Uterus (tissue), 3 donors: ENCODE measurements at regions not wholly inside any gene's neighbourhood (a gene's known extent, or its start where the extent isn't known, plus 50 kb on each side); places are given as distances from the start of the nearest gene placed in this dataset.

Source experiments
- DNase-seq, 2 donors: peaks; one replicate each; pipeline ENCODE4 v3.0.0-alpha.2; 2019 to 2020
- H3K27ac ChIP-seq, 2 donors: fragments of 200-600 bp; sonication (generic); 1 replicate in 1 of 2; 2 replicates in 1 of 2; pipeline ENCODE4 v1.5.1; 2016 to 2018
- H3K27me3 ChIP-seq, 2 donors: fragments of 200-600 bp; sonication (generic); one replicate each; pipeline ENCODE4 v1.5.1; 2018 to 2019; ENCODE audit warnings: control low read depth in 1 of 2
- H3K36me3 ChIP-seq, 2 donors: fragments of 200-600 bp; sonication (generic); one replicate each; pipeline ENCODE4 v1.5.1; 2019; ENCODE audit warnings: control low read depth in 1 of 2
- H3K4me1 ChIP-seq, 2 donors: fragments of 200-600 bp; sonication (generic); one replicate each; pipeline ENCODE4 v1.5.1; 2018 to 2019; ENCODE audit warnings: control low read depth in 1 of 2
- H3K4me3 ChIP-seq, 2 donors: fragments of 200-600 bp; sonication (generic); 1 replicate in 1 of 2; 2 replicates in 1 of 2; pipeline ENCODE4 v1.5.1; 2018 to 2019; ENCODE audit warnings: mild to moderate bottlenecking in 1 of 2
- H3K9me3 ChIP-seq, 2 donors: fragments of 200-600 bp; sonication (generic); one replicate each; pipeline ENCODE4 v1.5.1; 2019; ENCODE audit warnings: control low read depth in 1 of 2
- CTCF ChIP-seq, 4 experiments: fragments of 200-600 bp in 2 of 4; fragments of 450-650 bp in 2 of 4; sonication (generic) in 2 of 4; IDR thresholded peaks; one replicate each; pipeline ENCODE4 v1.5.1; 2016 to 2019; ENCODE audit warnings: antibody characterized with exemption in 4 of 4, mild to moderate bottlenecking in 2 of 4, moderate library complexity in 1 of 4
- POLR2A ChIP-seq, 2 donors: fragments of 450-650 bp; IDR thresholded peaks; one replicate each; pipeline ENCODE4 v1.6.1; 2016; ENCODE audit warnings: antibody characterized with exemption in 2 of 2, mild to moderate bottlenecking in 1 of 2, moderate library complexity in 1 of 2
- intact Hi-C: fragments of 100-400 bp; cut with DNase I; formaldehyde crosslinking; loops from one replicate; pipeline ENCODE4 v1.15.1; 2023; ENCODE audit warnings: low total_unique reads
- donor health status: DM: yes; HTN: yes; CAD: no.

- no peak overlapping the region for H3K27ac ChIP-seq
- H3K36me3 ChIP-seq: no peaks in the 10 kb centered on the region
- intact Hi-C loops: no loop called here
- H3K4me1 ChIP-seq: no peaks in the 10 kb centered on the region
- no peak overlapping the region for H3K4me3 ChIP-seq
- no peaks in the 10 kb centered on the region for H3K9me3 ChIP-seq
- TF ChIP-seq CTCF (IDR thresholded peaks at IDR 0.05) (no peak), POLR2A (IDR thresholded peaks at IDR 0.05) (no peak)
- H3K27me3 ChIP-seq: no peaks in the 10 kb centered on the region
- no peak for DNase-seq
These were observed 111.3 kb downstream of the SALL1 start for GRCh38 chr16:51039638-51040331.

GRCh38 chr16:51035711-51036110, 115.4 kb downstream of the SALL1 start:
- Histone ChIP-seq H3K27me3 (no peaks in the 10 kb centered on the region), H3K4me3 (no peak overlapping the region), H3K4me1 (no peaks in the 10 kb centered on the region), H3K9me3 (no peaks in the 10 kb centered on the region), H3K27ac (no peak overlapping the region), H3K36me3 (no peaks in the 10 kb centered on the region)
- TF ChIP-seq POLR2A (IDR thresholded peaks at IDR 0.05) (no peak), CTCF (IDR thresholded peaks at IDR 0.05) (no peak)
- no peak for DNase-seq
- intact Hi-C loops: no loop called here

DNA sequence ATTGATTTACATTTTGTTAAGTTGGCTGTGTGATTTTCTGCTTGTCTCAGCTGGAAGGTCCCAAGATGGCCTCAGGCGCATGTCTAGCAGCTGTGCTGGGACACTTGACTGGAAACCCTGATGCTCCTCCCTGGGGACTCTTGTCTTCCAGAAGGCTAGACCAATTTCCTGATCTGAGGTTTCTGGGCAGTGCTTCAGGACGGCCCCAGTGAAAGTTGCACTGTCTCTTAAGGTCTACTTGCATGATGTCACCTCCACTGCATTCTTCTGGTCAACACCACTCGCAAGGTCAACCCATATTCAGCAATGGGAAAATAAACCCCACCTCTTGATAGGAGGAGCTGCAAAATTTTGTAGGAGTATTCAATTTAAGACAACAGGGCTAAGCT, 116.0 kb downstream of the SALL1 start:
- H3K27me3 ChIP-seq: no peaks in the 10 kb centered on the region
- intact Hi-C loops: no loop called here
- H3K27ac ChIP-seq: no peak overlapping the region
- H3K4me3 ChIP-seq: no peak overlapping the region
- no peak for DNase-seq
- TF ChIP-seq POLR2A (IDR thresholded peaks at IDR 0.05): no peak
- H3K9me3 ChIP-seq: no peaks in the 10 kb centered on the region
- no peaks in the 10 kb centered on the region for H3K36me3 ChIP-seq
- H3K4me1 ChIP-seq: no peaks in the 10 kb centered on the region

DNA sequence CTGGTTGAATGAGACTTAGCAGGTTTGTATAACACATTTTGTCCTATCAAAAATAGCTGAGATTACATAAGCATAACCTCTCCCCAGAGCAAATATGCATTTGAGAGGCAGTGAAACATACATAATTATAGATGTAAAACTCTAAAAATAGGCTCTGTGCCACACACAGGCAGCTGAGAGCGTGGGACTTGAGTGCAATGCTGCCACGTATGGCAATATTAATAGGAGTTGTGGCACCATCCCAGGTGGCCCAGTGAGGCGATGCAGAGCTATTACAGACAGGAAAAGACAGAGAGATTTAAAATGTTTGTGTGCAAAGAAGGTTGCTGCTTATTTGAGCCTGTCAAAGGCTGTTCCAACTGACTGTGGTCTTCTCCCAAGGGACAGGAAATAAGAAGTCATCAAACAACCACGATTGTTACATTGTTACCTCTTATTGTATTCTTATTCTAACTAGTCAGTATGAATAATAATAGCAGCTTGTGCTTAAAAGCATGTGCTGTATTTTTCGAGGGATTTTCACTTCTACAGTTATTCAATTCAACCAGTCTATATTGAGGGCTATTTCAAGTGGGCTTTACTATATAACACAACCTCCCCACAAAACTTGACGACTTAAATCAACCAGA, 116.5 kb downstream of the SALL1 start:
- Histone ChIP-seq H3K27ac (no peak overlapping the region), H3K36me3 (no peaks in the 10 kb centered on the region), H3K27me3 (no peaks in the 10 kb centered on the region), H3K4me3 (no peak overlapping the region), H3K4me1 (no peaks in the 10 kb centered on the region), H3K9me3 (no peaks in the 10 kb centered on the region)
- TF ChIP-seq POLR2A (IDR thresholded peaks at IDR 0.05) (no peak), CTCF (IDR thresholded peaks at IDR 0.05) (no peak)
- no peak for DNase-seq
- intact Hi-C loops: no loop called here

- H3K9me3 ChIP-seq: no peaks in the 10 kb centered on the region
- H3K4me3 ChIP-seq: no peak overlapping the region
- no peaks in the 10 kb centered on the region for H3K4me1 ChIP-seq
- no peak for TF ChIP-seq POLR2A (IDR thresholded peaks at IDR 0.05)
- no peak for TF ChIP-seq CTCF (IDR thresholded peaks at IDR 0.05)
- intact Hi-C loops: no loop called here
- no peaks in the 10 kb centered on the region for H3K36me3 ChIP-seq
- DNase-seq: no peak
- no peak overlapping the region for H3K27ac ChIP-seq
- no peaks in the 10 kb centered on the region for H3K27me3 ChIP-seq
These were observed 119.5 kb downstream of the SALL1 start for GRCh38 chr16:51031598-51031997.
